SK-N-SH (cell line): ENCODE measurements at regions not wholly inside any gene's neighbourhood (a gene's known extent, or its start where the extent isn't known, plus 50 kb on each side); places are given as distances from the start of the nearest gene placed in this dataset.

Source experiments
- CTCF ChIA-PET: fragments of 300-600, 350-600 bp; formaldehyde crosslinking; extraction: SDS; loops from one replicate; lab custom pipeline; 2021; lab: Yijun Ruan, JAX
- POLR2A ChIA-PET: fragments of 350-600 bp; sonication (Branson Sonifier 250); formaldehyde crosslinking; extraction: SDS; loops from one replicate; lab custom pipeline; 2020; ENCODE audit warnings: antibody characterized with exemption, inconsistent platforms; lab: Yijun Ruan, JAX
- DNase-seq: peaks from one replicate; pipeline ENCODE4 v3.0.0; 2012
- H2AFZ ChIP-seq: fragments of 200-600 bp; sonication (generic); 2 replicates; pipeline ENCODE4 v1.8.1; 2016; ENCODE audit warnings: antibody characterized with exemption, mild to moderate bottlenecking, low read depth
- H3F3A ChIP-seq: fragments of 200-600 bp; sonication (generic); replicated peaks from 2 replicates; pipeline ENCODE3; 2016; ENCODE audit warnings: antibody characterized with exemption, mild to moderate bottlenecking; ENCODE audit not compliant: insufficient read depth
- H3K27ac ChIP-seq, 2 experiments: fragments of 200-500 bp in 1 of 2; fragments of 200-600 bp in 1 of 2; sonication (Bioruptor generic) in 1 of 2; sonication (generic), shearing (Covaris generic) in 1 of 2; 2 replicates each; pipeline versions ENCODE4 v1.5.1 to v1.6.1; 2014 to 2016; ENCODE audit warnings: low read depth in 2 of 2, inconsistent platforms in 1 of 2, low read length in 1 of 2, mild to moderate bottlenecking in 1 of 2, mixed read lengths in 1 of 2
- H3K27me3 ChIP-seq: fragments of 200-600 bp; sonication (generic), shearing (Covaris generic); 2 replicates; pipeline ENCODE4 v1.6.1; 2016; ENCODE audit warnings: mixed run types; ENCODE audit not compliant: insufficient read depth
- H3K36me3 ChIP-seq, 2 experiments: fragments of 200-500 bp in 1 of 2; fragments of 200-600 bp in 1 of 2; sonication (Bioruptor generic) in 1 of 2; sonication (generic) in 1 of 2; replicated peaks in 1 of 2; 2 replicates each; pipeline versions ENCODE3 to v1.5.1; 2014 to 2016; ENCODE audit warnings: low read length in 1 of 2, mild to moderate bottlenecking in 1 of 2; ENCODE audit not compliant: insufficient read depth in 2 of 2, control insufficient read depth in 1 of 2
- H3K4me1 ChIP-seq, 2 experiments: fragments of 200-500 bp in 1 of 2; fragments of 200-600 bp in 1 of 2; sonication (Bioruptor generic) in 1 of 2; sonication (generic), shearing (Covaris generic) in 1 of 2; 2 replicates each; pipeline versions ENCODE4 v1.5.1 to v1.6.1; 2014 to 2016; ENCODE audit warnings: low read depth in 1 of 2, low read length in 1 of 2, mixed run types in 1 of 2; ENCODE audit not compliant: insufficient read depth in 2 of 2, control insufficient read depth in 1 of 2
- H3K4me2 ChIP-seq: fragments of 200-600 bp; sonication (generic), shearing (Covaris generic); 2 replicates; pipeline ENCODE4 v1.6.1; 2017; ENCODE audit warnings: mixed run types
- H3K4me3 ChIP-seq, 2 experiments: fragments of 200-500 bp in 1 of 2; fragments of 200-600 bp in 1 of 2; sonication (Bioruptor generic) in 1 of 2; sonication (generic), shearing (Covaris generic) in 1 of 2; 2 replicates each; pipeline versions ENCODE4 v1.5.1 to v1.8.1; 2014 to 2016; ENCODE audit warnings: low read depth in 2 of 2, inconsistent platforms in 1 of 2, low read length in 1 of 2, mild to moderate bottlenecking in 1 of 2, mixed read lengths in 1 of 2, moderate library complexity in 1 of 2
- H3K79me2 ChIP-seq: fragments of 200-600 bp; sonication (generic); 2 replicates; pipeline ENCODE4 v1.8.1; 2017; ENCODE audit warnings: mild to moderate bottlenecking; ENCODE audit not compliant: insufficient read depth
- H3K9ac ChIP-seq: fragments of 200-600 bp; sonication (generic); 2 replicates; pipeline ENCODE4 v1.6.1; 2017; ENCODE audit warnings: mixed run types
- H3K9me2 ChIP-seq: fragments of 200-600 bp; sonication (generic); 2 replicates; pipeline ENCODE4 v1.6.1; 2017; ENCODE audit warnings: mixed run types
- H3K9me3 ChIP-seq: fragments of 200-600 bp; sonication (generic); 2 replicates; pipeline ENCODE4 v1.6.1; 2017; ENCODE audit warnings: mixed run types, mild to moderate bottlenecking, moderate library complexity
- H4K20me1 ChIP-seq: fragments of 200-600 bp; sonication (generic); 2 replicates; pipeline ENCODE4 v1.6.1; 2017; ENCODE audit warnings: mild to moderate bottlenecking, mixed run types; ENCODE audit not compliant: insufficient read depth
- EZH2phosphoT487 ChIP-seq: fragments of 200-600 bp; sonication (generic); IDR thresholded peaks from 2 replicates; pipeline ENCODE4 v1.6.1; 2017; ENCODE audit warnings: low read depth, mixed run types, mild to moderate bottlenecking, antibody characterized with exemption, moderate library complexity, borderline replicate concordance
- GABPA ChIP-seq: IDR thresholded peaks from 2 replicates; pipeline ENCODE4 v1.4.0; 2012; ENCODE audit warnings: low read depth, mild to moderate bottlenecking
- IRF3 ChIP-seq: fragments of 150-350 bp; IDR thresholded peaks from 2 replicates; pipeline ENCODE4 v1.6.1; 2016; ENCODE audit warnings: mild to moderate bottlenecking, low read depth, low read length
- MAX ChIP-seq: IDR thresholded peaks from 2 replicates; pipeline ENCODE4 v1.4.0; 2012; ENCODE audit warnings: low read depth
- MEF2A ChIP-seq: IDR thresholded peaks from 2 replicates; pipeline ENCODE4 v1.4.0; 2012; ENCODE audit warnings: low read depth, borderline replicate concordance
- NFIC ChIP-seq: IDR thresholded peaks from 2 replicates; pipeline ENCODE4 v1.4.0; 2012; ENCODE audit warnings: borderline replicate concordance
- POLR2AphosphoS5 ChIP-seq: IDR thresholded peaks from 2 replicates; pipeline ENCODE4 v1.6.1; 2012; ENCODE audit warnings: low read depth, low read length
- RAD21 ChIP-seq: IDR thresholded peaks from 2 replicates; pipeline ENCODE4 v1.6.1; 2012; ENCODE audit warnings: mild to moderate bottlenecking, low read length
- RCOR1 ChIP-seq: fragments of 150-350 bp; IDR thresholded peaks from 2 replicates; pipeline ENCODE4 v1.6.1; 2017; ENCODE audit warnings: antibody characterized with exemption, low read length
- REST ChIP-seq: IDR thresholded peaks from 2 replicates; pipeline ENCODE4 v1.6.1; 2012; ENCODE audit warnings: mild to moderate bottlenecking, low read depth, low read length, moderate library complexity
- RFX5 ChIP-seq: IDR thresholded peaks from 2 replicates; pipeline ENCODE4 v1.6.1; 2012; ENCODE audit warnings: mild to moderate bottlenecking, improper control_type of control experiment, low read length
- RXRA ChIP-seq: IDR thresholded peaks from 2 replicates; pipeline ENCODE4 v1.4.0; 2012; ENCODE audit warnings: low read depth, mild to moderate bottlenecking, borderline replicate concordance
- SIN3A ChIP-seq: IDR thresholded peaks from 2 replicates; pipeline ENCODE4 v1.6.1; 2012; ENCODE audit warnings: low read depth, mild to moderate bottlenecking, low read length, moderate library complexity, borderline replicate concordance
- SMC3 ChIP-seq: IDR thresholded peaks from 2 replicates; pipeline ENCODE4 v1.6.1; 2012; ENCODE audit warnings: low read depth, low read length, improper control_type of control experiment
- TAF1 ChIP-seq: IDR thresholded peaks from 2 replicates; pipeline ENCODE4 v1.6.1; 2012; ENCODE audit warnings: low read depth, mild to moderate bottlenecking, low read length, moderate library complexity, borderline replicate concordance
- TCF12 ChIP-seq: IDR thresholded peaks from 2 replicates; pipeline ENCODE4 v1.4.0; 2012
- TEAD4 ChIP-seq: IDR thresholded peaks from 2 replicates; pipeline ENCODE4 v1.4.0; 2012; ENCODE audit warnings: mild to moderate bottlenecking, borderline replicate concordance; ENCODE audit not compliant: insufficient read depth
- USF2 ChIP-seq: fragments of 150-350 bp; IDR thresholded peaks from 2 replicates; pipeline ENCODE4 v1.6.1; 2017; ENCODE audit warnings: antibody characterized with exemption, low read length, low read depth, borderline replicate concordance
- YY1 ChIP-seq: IDR thresholded peaks from 2 replicates; pipeline ENCODE4 v1.4.0; 2012; ENCODE audit warnings: low read depth, mild to moderate bottlenecking
- WGBS: methylation state at CpG from one replicate; pipeline ENCODE4 v1.1.6; 2017; ENCODE audit warnings: low lambda C conversion rate; 5-methylcytosine and 5-hydroxymethylcytosine counted together

- TF ChIP-seq MAX = no peak
- TF ChIP-seq IRF3 = no peak
- no peak for TF ChIP-seq YY1
- TF ChIP-seq POLR2AphosphoS5 = no peak
- no peak for TF ChIP-seq MEF2A
- TF ChIP-seq SMC3 = peak; percentile 56
- no peak for TF ChIP-seq TEAD4
- TF ChIP-seq RCOR1 = no peak
- TF ChIP-seq EZH2phosphoT487 = no peak
- TF ChIP-seq TAF1 = no peak
- TF ChIP-seq RAD21 = peak; percentile 53
- TF ChIP-seq SIN3A = no peak
- TF ChIP-seq USF2 = no peak
- no peak for TF ChIP-seq NFIC
- no peak for TF ChIP-seq RXRA
Observed at GRCh38 chr1:208654241-208654640, 410.1 kb upstream of the PLXNA2 start (continued).

- H3K27me3 ChIP-seq = no peaks in the 10 kb centered on the region
- no peak for TF ChIP-seq RAD21
- TF ChIP-seq RCOR1 = no peak
- no peak for TF ChIP-seq MAX
- TF ChIP-seq GABPA = no peak
- no peak for TF ChIP-seq POLR2AphosphoS5
- no peak for TF ChIP-seq TCF12
- TF ChIP-seq SMC3 = no peak
- TF ChIP-seq RFX5 = no peak
- no peak for TF ChIP-seq TEAD4
- TF ChIP-seq EZH2phosphoT487 = no peak
- no peak for TF ChIP-seq MEF2A
- no peak for TF ChIP-seq REST
- TF ChIP-seq, all 33 proteins: peak for 0
- no peaks in the 10 kb centered on the region for H3K9me3 ChIP-seq
- no peaks in the 10 kb centered on the region for H3F3A ChIP-seq
- H3K9ac ChIP-seq = no peak overlapping the region
- H3K27ac ChIP-seq = no peak overlapping the region
- H2AFZ ChIP-seq = no peak overlapping the region
- POLR2A ChIA-PET = no interaction called here
- H3K36me3 ChIP-seq = no peaks in the 10 kb centered on the region
- no peak overlapping the region for H3K4me2 ChIP-seq
- H4K20me1 ChIP-seq = no peaks in the 10 kb centered on the region
- H3K9me2 ChIP-seq = no peaks in the 10 kb centered on the region
- CTCF ChIA-PET = interaction anchor here (0.5 to 3.7 kb wide), 5 partner anchors 13 to 585 kb away, joined by 3 to 16 read pairs (median 3); no protein-coding TSS in a partner anchor
- H3K4me3 ChIP-seq = no peak overlapping the region
- no peaks in the 10 kb centered on the region for H3K79me2 ChIP-seq
- WGBS = 47% methylated on average over 4 of the region's 4 CpGs
- peaks cover 0 to 2% of the 10 kb centered on the region in 2 experiments; a peak in 1 of 4 replicates for H3K4me1 ChIP-seq
- no peak for DNase-seq
Observed at GRCh38 chr1:208665936-208666335, 421.8 kb upstream of the PLXNA2 start.
